WTC11 (cell line): ENCODE measurements at regions not wholly inside any gene's neighbourhood (a gene's known extent, or its start where the extent isn't known, plus 50 kb on each side); places are given as distances from the start of the nearest gene placed in this dataset.

Experiments used
- ATAC-seq: fragments of 200-7000 bp; cut with Tn5 transposase; 2 replicates; pipeline ENCODE4 v1.10.0; 2021; ENCODE audit warnings: mild to moderate bottlenecking, moderate library complexity
- CTCF ChIA-PET: fragments of 300-600 bp; sonication (Branson Sonifier 250); formaldehyde crosslinking; loops from one replicate; lab custom pipeline; 2021; ENCODE audit warnings: antibody characterized with exemption; lab: Charles Lee
- POLR2A ChIA-PET: fragments of 350-600 bp; sonication (Branson Sonifier 250); formaldehyde crosslinking; loops from one replicate; lab custom pipeline; 2021; ENCODE audit warnings: antibody characterized with exemption; lab: Charles Lee
- DNase-seq: peaks from one replicate; pipeline ENCODE4 v3.0.0; 2021; ENCODE audit warnings: low spot score
- H3K27ac Mint-ChIP-seq: 2 replicates; pipeline ENCODE4 v1.8.0; 2021; ENCODE audit warnings: mixed read lengths
- H3K27me3 Mint-ChIP-seq: 2 replicates; pipeline ENCODE4 v1.8.0; 2021; ENCODE audit warnings: low read depth, mild to moderate bottlenecking, moderate library complexity, mixed read lengths
- H3K36me3 Mint-ChIP-seq: 2 replicates; pipeline ENCODE4 v1.8.0; 2021; ENCODE audit warnings: mixed read lengths
- H3K4me1 Mint-ChIP-seq: 2 replicates; pipeline ENCODE4 v1.8.0; 2022; ENCODE audit warnings: mixed read lengths
- H3K4me3 Mint-ChIP-seq: 2 replicates; pipeline ENCODE4 v1.8.0; 2021; ENCODE audit warnings: mild to moderate bottlenecking, moderate library complexity, mixed read lengths
- H3K9me3 Mint-ChIP-seq: 2 replicates; pipeline ENCODE4 v1.8.0; 2021; ENCODE audit warnings: mixed read lengths
- AFF4 ChIP-seq: sonication (generic); formaldehyde crosslinking; IDR thresholded peaks from 2 replicates; pipeline ENCODE4 v1.8.1; 2023; ENCODE audit warnings: mild to moderate bottlenecking, missing genetic modification reagents, borderline replicate concordance
- AR ChIP-seq: fragments of 250-450 bp; sonication (Bioruptor Pico); IDR thresholded peaks from 2 replicates; pipeline ENCODE4 v1.9.0; 2021; ENCODE audit warnings: mild to moderate bottlenecking
- ARID4B ChIP-seq: sonication (generic); formaldehyde crosslinking; IDR thresholded peaks from 2 replicates; pipeline ENCODE4 v1.8.0; 2023; ENCODE audit warnings: missing genetic modification reagents, mild to moderate bottlenecking, borderline replicate concordance
- CREM ChIP-seq: sonication (generic); formaldehyde crosslinking; IDR thresholded peaks from 2 replicates; pipeline ENCODE4 v1.8.1; 2022; ENCODE audit warnings: mild to moderate bottlenecking, missing genetic modification reagents, moderate library complexity
- CTCF ChIP-seq: fragments of 200-600 bp; IDR thresholded peaks from 2 replicates; pipeline ENCODE4 v1.8.0; 2022; ENCODE audit warnings: antibody characterized with exemption
- E2F4 ChIP-seq: sonication (generic); formaldehyde crosslinking; IDR thresholded peaks from 2 replicates; pipeline ENCODE4 v1.8.1; 2022; ENCODE audit warnings: low read depth, mild to moderate bottlenecking, moderate library complexity, missing genetic modification reagents, borderline replicate concordance
- EMX1 ChIP-seq: fragments of 250-450 bp; sonication (Bioruptor Pico); IDR thresholded peaks from 2 replicates; pipeline ENCODE4 v1.8.0; 2021; ENCODE audit warnings: mild to moderate bottlenecking
- FOXP1 ChIP-seq: sonication (generic); formaldehyde crosslinking; IDR thresholded peaks from 2 replicates; pipeline ENCODE4 v1.8.0; 2022; ENCODE audit warnings: missing genetic modification reagents, mild to moderate bottlenecking, moderate library complexity, borderline replicate concordance
- GABPB1 ChIP-seq: sonication (generic); formaldehyde crosslinking; IDR thresholded peaks from 2 replicates; pipeline ENCODE4 v1.8.1; 2023; ENCODE audit warnings: mild to moderate bottlenecking, missing genetic modification reagents
- IRF1 ChIP-seq: sonication (generic); formaldehyde crosslinking; IDR thresholded peaks from 2 replicates; pipeline ENCODE4 v1.8.0; 2023; ENCODE audit warnings: missing genetic modification reagents
- KAT7 ChIP-seq: sonication (generic); formaldehyde crosslinking; IDR thresholded peaks from 2 replicates; pipeline ENCODE4 v1.8.1; 2023; ENCODE audit warnings: missing genetic modification reagents, mild to moderate bottlenecking, borderline replicate concordance
- MLX ChIP-seq: sonication (generic); formaldehyde crosslinking; IDR thresholded peaks from 2 replicates; pipeline ENCODE4 v1.8.1; 2023; ENCODE audit warnings: mild to moderate bottlenecking, missing genetic modification reagents, moderate library complexity
- MYBL2 ChIP-seq: sonication (generic); formaldehyde crosslinking; IDR thresholded peaks from 2 replicates; pipeline ENCODE4 v1.8.1; 2023; ENCODE audit warnings: mild to moderate bottlenecking, moderate library complexity, missing genetic modification reagents
- NR1H2 ChIP-seq: sonication (generic); formaldehyde crosslinking; IDR thresholded peaks from 2 replicates; pipeline ENCODE4 v1.9.0; 2021; ENCODE audit warnings: mild to moderate bottlenecking, moderate library complexity, missing genetic modification reagents
- RORB ChIP-seq: fragments of 250-450 bp; sonication (Bioruptor Pico); IDR thresholded peaks from 2 replicates; pipeline ENCODE4 v1.9.0; 2021; ENCODE audit warnings: mild to moderate bottlenecking
- SMAD4 ChIP-seq: sonication (generic); formaldehyde crosslinking; IDR thresholded peaks from 2 replicates; pipeline ENCODE4 v1.8.0; 2022; ENCODE audit warnings: mild to moderate bottlenecking, missing genetic modification reagents
- SOX15 ChIP-seq: fragments of 250-450 bp; sonication (Bioruptor Pico); IDR thresholded peaks from 2 replicates; pipeline ENCODE4 v1.9.0; 2021; ENCODE audit warnings: mild to moderate bottlenecking
- TEAD1 ChIP-seq: sonication (generic); formaldehyde crosslinking; IDR thresholded peaks from 2 replicates; pipeline ENCODE4 v1.8.0; 2022; ENCODE audit warnings: mild to moderate bottlenecking, missing genetic modification reagents
- TP53 ChIP-seq: sonication (generic); formaldehyde crosslinking; IDR thresholded peaks from 2 replicates; pipeline ENCODE4 v1.8.1; 2023; ENCODE audit warnings: mild to moderate bottlenecking, missing genetic modification reagents
- ZMAT4 ChIP-seq: fragments of 250-450 bp; sonication (Bioruptor Pico); IDR thresholded peaks from 2 replicates; pipeline ENCODE4 v1.9.0; 2021; ENCODE audit warnings: mild to moderate bottlenecking
- ZNF121 ChIP-seq: sonication (generic); formaldehyde crosslinking; IDR thresholded peaks from 2 replicates; pipeline ENCODE4 v1.8.0; 2023; ENCODE audit warnings: missing genetic modification reagents
- ZNF138 ChIP-seq: sonication (generic); formaldehyde crosslinking; conservative IDR thresholded peaks from 2 replicates; pipeline ENCODE4 v1.8.1; 2022; ENCODE audit warnings: mild to moderate bottlenecking, moderate library complexity, missing genetic modification reagents
- ZNF416 ChIP-seq: fragments of 250-450 bp; sonication (Bioruptor Pico); IDR thresholded peaks from 2 replicates; pipeline ENCODE4 v1.9.0; 2021; ENCODE audit warnings: mild to moderate bottlenecking, inconsistent platforms

GRCh38 chr3:106215047-106215446 is 346.2 kb upstream of the CBLB start:
- Mint-ChIP-seq H3K4me1 (no peaks in the 10 kb centered on the region), H3K4me3 (no peak overlapping the region), H3K27me3 (no peaks in the 10 kb centered on the region), H3K9me3 (peaks cover 27% of the 10 kb centered on the region), H3K27ac (no peak overlapping the region), H3K36me3 (peaks cover 10% of the 10 kb centered on the region)
- DNase-seq (no peak), ATAC-seq (no peak)
- TF ChIP-seq E2F4 (CRISPR knock-in tag): no peak
- TF ChIP-seq IRF1 (CRISPR knock-in tag): no peak
- TF ChIP-seq TP53: no peak
- TF ChIP-seq EMX1: no peak
- TF ChIP-seq AR (CRISPR knock-in tag): no peak
- TF ChIP-seq NR1H2 (CRISPR knock-in tag): no peak
- TF ChIP-seq CREM (CRISPR knock-in tag): no peak
- TF ChIP-seq RORB (CRISPR knock-in tag): no peak
- no peak for TF ChIP-seq AFF4
- TF ChIP-seq ZNF416: no peak
- no peak for TF ChIP-seq KAT7
- no peak for TF ChIP-seq MYBL2 (CRISPR knock-in tag)
- no peak for TF ChIP-seq ZNF121
- no peak for TF ChIP-seq GABPB1 (CRISPR knock-in tag)
- TF ChIP-seq TEAD1 (CRISPR knock-in tag): no peak
- no peak for TF ChIP-seq MLX (CRISPR knock-in tag)
- TF ChIP-seq FOXP1 (CRISPR knock-in tag): no peak
- CTCF ChIA-PET: no interaction called here
- POLR2A ChIA-PET: no interaction called here

- CTCF ChIA-PET: no interaction called here
- Mint-ChIP-seq H3K27ac (no peak overlapping the region), H3K9me3 (peaks cover 53% of the 10 kb centered on the region), H3K27me3 (no peaks in the 10 kb centered on the region), H3K36me3 (peaks cover 33% of the 10 kb centered on the region), H3K4me3 (no peak overlapping the region), H3K4me1 (no peaks in the 10 kb centered on the region)
- POLR2A ChIA-PET: no interaction called here
- no peak for ATAC-seq
- no peak for DNase-seq
- no peak for TF ChIP-seq ZNF138 (CRISPR knock-in tag)
- no peak for TF ChIP-seq ZMAT4
- TF ChIP-seq ARID4B (CRISPR knock-in tag): no peak
- no peak for TF ChIP-seq SOX15 (CRISPR knock-in tag)
- no peak for TF ChIP-seq SMAD4 (CRISPR knock-in tag)
- no peak for TF ChIP-seq CTCF
Measured at GRCh38 chr3:106217745-106218144, 348.9 kb upstream of the CBLB start.
